Activated CD4-positive, alpha-beta memory T cell treated with anti-CD3 and anti-CD28 coated beads, Interleukin-2, amount 10 ng/mL, durations not matched to agents 7 days and 5 days (primary cell): ENCODE measurements at regions not wholly inside any gene's neighbourhood (a gene's known extent, or its start where the extent isn't known, plus 50 kb on each side); places are given as distances from the start of the nearest gene placed in this dataset.
"Not testable (repeated sequence)": the region's sequence is repeated elsewhere in the genome, so short reads cannot be mapped to it uniquely, and the experiment has no call there.

ENCODE experiments used
- CTCF ChIA-PET: fragments of 350-600 bp; sonication (Branson Sonifier 250); formaldehyde crosslinking; loops from one replicate; lab custom pipeline; 2021; ENCODE audit warnings: antibody characterized with exemption, inconsistent platforms; lab: Charles Lee
- POLR2A ChIA-PET: fragments of 350-600 bp; sonication (Branson Sonifier 250); formaldehyde crosslinking; loops from one replicate; lab custom pipeline; 2021; ENCODE audit warnings: antibody characterized with exemption; lab: Charles Lee
- DNase-seq: peaks from one replicate; pipeline ENCODE4 v3.0.0-alpha.2; 2020
- H3K27ac Mint-ChIP-seq: one replicate; pipeline ENCODE4 v1.8.0; 2021; ENCODE audit warnings: mild to moderate bottlenecking, mixed read lengths
- H3K27me3 Mint-ChIP-seq: one replicate; pipeline ENCODE4 v1.8.0; 2021; ENCODE audit warnings: mixed read lengths
- H3K36me3 Mint-ChIP-seq: one replicate; pipeline ENCODE4 v1.8.0; 2021; ENCODE audit warnings: low read depth, mixed read lengths
- H3K4me1 Mint-ChIP-seq: one replicate; pipeline ENCODE4 v1.8.0; 2021; ENCODE audit warnings: mixed read lengths
- H3K4me3 Mint-ChIP-seq: one replicate; pipeline ENCODE4 v1.8.0; 2021; ENCODE audit warnings: mild to moderate bottlenecking, mixed read lengths
- H3K9me3 Mint-ChIP-seq: one replicate; pipeline ENCODE4 v1.8.0; 2021; ENCODE audit warnings: mixed read lengths

- H3K4me3 Mint-ChIP-seq: no peak overlapping the region
- H3K27me3 Mint-ChIP-seq: no peaks in the 10 kb centered on the region
- no peaks in the 10 kb centered on the region for H3K36me3 Mint-ChIP-seq
- ChIA-PET POLR2A (no interaction called here), CTCF (interaction anchor here (0.6 kb wide), 1 partner anchor 550 kb away, joined by 3 read pairs; no protein-coding TSS in a partner anchor)
- H3K4me1 Mint-ChIP-seq: no peaks in the 10 kb centered on the region
- no peak for DNase-seq
- no peak overlapping the region for H3K27ac Mint-ChIP-seq
- H3K9me3 Mint-ChIP-seq: no peaks in the 10 kb centered on the region
These were observed 125.0 kb downstream of the URI1 start for GRCh38 chr19:30066781-30067759.

GRCh38 chr19:30067956-30068506 lies 126.0 kb downstream of the URI1 start:
- H3K4me3 Mint-ChIP-seq, DNase-seq, POLR2A ChIA-PET, H3K27ac Mint-ChIP-seq, CTCF ChIA-PET, H3K36me3 Mint-ChIP-seq, H3K27me3 Mint-ChIP-seq, H3K4me1 Mint-ChIP-seq, H3K9me3 Mint-ChIP-seq: not testable (repeated sequence)

GRCh38 chr19:30068528-30069395 lies 126.7 kb downstream of the URI1 start:
- H3K27me3 Mint-ChIP-seq: no peaks in the 10 kb centered on the region
- DNase-seq: no peak
- H3K4me1 Mint-ChIP-seq: no peaks in the 10 kb centered on the region
- H3K27ac Mint-ChIP-seq: no peak overlapping the region
- H3K36me3 Mint-ChIP-seq: no peaks in the 10 kb centered on the region
- H3K4me3 Mint-ChIP-seq: no peak overlapping the region
- ChIA-PET CTCF (no interaction called here), POLR2A (no interaction called here)
- H3K9me3 Mint-ChIP-seq: no peaks in the 10 kb centered on the region

GRCh38 chr19:30069535-30070197 lies 127.6 kb downstream of the URI1 start:
- POLR2A ChIA-PET: no interaction called here
- H3K36me3 Mint-ChIP-seq: no peaks in the 10 kb centered on the region
- no peak for DNase-seq
- H3K9me3 Mint-ChIP-seq: no peaks in the 10 kb centered on the region
- no peak overlapping the region for H3K27ac Mint-ChIP-seq
- H3K4me1 Mint-ChIP-seq: no peaks in the 10 kb centered on the region
- H3K4me3 Mint-ChIP-seq: no peak overlapping the region
- CTCF ChIA-PET: no interaction called here
- no peaks in the 10 kb centered on the region for H3K27me3 Mint-ChIP-seq

GRCh38 chr19:30070198-30070967 lies 128.3 kb downstream of the URI1 start:
- Mint-ChIP-seq H3K27me3 (no peaks in the 10 kb centered on the region), H3K36me3 (no peaks in the 10 kb centered on the region), H3K27ac (no peak overlapping the region)

GRCh38 chr19:30070968-30071632 lies 129.1 kb downstream of the URI1 start:
- Mint-ChIP-seq H3K4me3 (no peak overlapping the region), H3K27ac (no peak overlapping the region), H3K27me3 (peaks cover 4% of the 10 kb centered on the region), H3K9me3 (no peaks in the 10 kb centered on the region), H3K36me3 (no peaks in the 10 kb centered on the region), H3K4me1 (no peaks in the 10 kb centered on the region)
- no peak for DNase-seq
- ChIA-PET CTCF (no interaction called here), POLR2A (no interaction called here)

More at GRCh38 chr19:30070198-30070967, 128.3 kb downstream of the URI1 start:
- CTCF ChIA-PET: no interaction called here
- H3K9me3 Mint-ChIP-seq: no peaks in the 10 kb centered on the region
- H3K4me1 Mint-ChIP-seq: no peaks in the 10 kb centered on the region
- no peak overlapping the region for H3K4me3 Mint-ChIP-seq
- DNase-seq: no peak
- POLR2A ChIA-PET: no interaction called here

GRCh38 chr19:30071871-30072270 lies 129.8 kb downstream of the URI1 start:
- Mint-ChIP-seq H3K4me3 (no peak overlapping the region), H3K9me3 (no peaks in the 10 kb centered on the region), H3K4me1 (no peaks in the 10 kb centered on the region), H3K36me3 (no peaks in the 10 kb centered on the region), H3K27me3 (peaks cover 4% of the 10 kb centered on the region), H3K27ac (no peak overlapping the region)
- ChIA-PET POLR2A (no interaction called here), CTCF (no interaction called here)
- DNase-seq: no peak

- ChIA-PET POLR2A (no interaction called here), CTCF (no interaction called here)
- no peaks in the 10 kb centered on the region for H3K4me1 Mint-ChIP-seq
- DNase-seq: no peak
- H3K4me3 Mint-ChIP-seq: no peak overlapping the region
- H3K9me3 Mint-ChIP-seq: no peaks in the 10 kb centered on the region
- H3K27ac Mint-ChIP-seq: no peak overlapping the region
- peaks cover 4% of the 10 kb centered on the region for H3K27me3 Mint-ChIP-seq
- H3K36me3 Mint-ChIP-seq: no peaks in the 10 kb centered on the region
These were observed 131.3 kb downstream of the URI1 start for GRCh38 chr19:30073152-30074000.

- DNase-seq: no peak
- Mint-ChIP-seq H3K27ac (no peak overlapping the region), H3K27me3 (peaks cover 4% of the 10 kb centered on the region), H3K4me1 (no peaks in the 10 kb centered on the region), H3K4me3 (no peak overlapping the region), H3K36me3 (no peaks in the 10 kb centered on the region), H3K9me3 (no peaks in the 10 kb centered on the region)
- ChIA-PET POLR2A (no interaction called here), CTCF (no interaction called here)
These were observed 132.1 kb downstream of the URI1 start for GRCh38 chr19:30074096-30074495.

- ChIA-PET CTCF (no interaction called here), POLR2A (no interaction called here)
- Mint-ChIP-seq H3K4me1 (no peaks in the 10 kb centered on the region), H3K27ac (no peak overlapping the region), H3K4me3 (no peak overlapping the region), H3K27me3 (peaks cover 4% of the 10 kb centered on the region), H3K36me3 (no peaks in the 10 kb centered on the region), H3K9me3 (no peaks in the 10 kb centered on the region)
- no peak for DNase-seq
These were observed 133.0 kb downstream of the URI1 start for GRCh38 chr19:30074741-30075715.
